Endothelial cell of umbilical vein (primary cell): ENCODE measurements at regions not wholly inside any gene's neighbourhood (a gene's known extent, or its start where the extent isn't known, plus 50 kb on each side); places are given as distances from the start of the nearest gene placed in this dataset.

Experiments
- BruUV-seq: library from RNA; stranded (reverse); fragments of 400-500 nt; replicated peaks from 2 replicates; lab custom pipeline; 2021; lab: Mats Ljungman, UMichigan
- CTCF ChIA-PET: fragments of 300-600, 350-600 bp; sonication (Branson Sonifier 250); formaldehyde crosslinking; loops from one replicate; lab custom pipeline; 2021; ENCODE audit warnings: antibody characterized with exemption, inconsistent platforms; lab: Charles Lee
- POLR2A ChIA-PET: fragments of 300-600, 350-600 bp; sonication (Branson Sonifier 250); formaldehyde crosslinking; loops from one replicate; lab custom pipeline; 2021; ENCODE audit warnings: antibody characterized with exemption, inconsistent platforms; lab: Charles Lee
- DNase-seq: peaks from one replicate; pipeline ENCODE4 v3.0.0-alpha.2; 2011; ENCODE audit warnings: low read depth, low spot score
- FAIRE-seq: peaks from 2 replicates; lab custom pipeline; 2011; peaks lifted over from hg19 to GRCh38; lab: Jason Lieb, UNC
- H2AFZ ChIP-seq: 2 replicates; pipeline ENCODE4 v1.6.0; 2012; ENCODE audit warnings: low read depth, low read length, control low read depth, inconsistent platforms
- H3K27ac ChIP-seq: 2 replicates; pipeline ENCODE4 v1.5.1; 2011; ENCODE audit warnings: low read depth, mild to moderate bottlenecking, control low read depth, low read length, moderate library complexity; ENCODE audit not compliant: insufficient read depth
- H3K27me3 ChIP-seq, 2 experiments: 2 replicates each; pipeline versions ENCODE4 v1.6.0 to v1.6.1; 2011; ENCODE audit warnings: low read length in 2 of 2, mixed read lengths in 1 of 2; ENCODE audit not compliant: control insufficient read depth in 2 of 2, insufficient read depth in 2 of 2
- H3K36me3 ChIP-seq, 2 experiments: 2 replicates in 1 of 2; 3 replicates in 1 of 2; pipeline ENCODE4 v1.5.1; 2011; ENCODE audit warnings: low read length in 2 of 2, mild to moderate bottlenecking in 1 of 2, moderate library complexity in 1 of 2; ENCODE audit not compliant: control insufficient read depth in 2 of 2, insufficient read depth in 2 of 2; ENCODE audit errors: extremely low read depth in 1 of 2
- H3K4me1 ChIP-seq: 3 replicates; pipeline ENCODE4 v1.5.1; 2011; ENCODE audit warnings: mild to moderate bottlenecking, low read length; ENCODE audit not compliant: control insufficient read depth, insufficient read depth; ENCODE audit errors: extremely low read depth
- H3K4me2 ChIP-seq: 2 replicates; pipeline ENCODE4 v1.6.1; 2011; ENCODE audit warnings: low read length, control low read depth, mixed read lengths; ENCODE audit not compliant: insufficient read depth
- H3K4me3 ChIP-seq, 3 experiments: fragments of 200-600 bp in 1 of 3; sonication (generic), shearing (Covaris generic) in 1 of 3; replicated peaks in 1 of 3; 2 replicates each; pipeline ENCODE4 v1.5.1; 2011 to 2016; ENCODE audit warnings: control low read depth in 3 of 3, low read length in 3 of 3, mild to moderate bottlenecking in 2 of 3, inconsistent platforms in 1 of 3, low read depth in 1 of 3, moderate library complexity in 1 of 3; ENCODE audit not compliant: insufficient read depth in 1 of 3
- H3K79me2 ChIP-seq: 2 replicates; pipeline ENCODE4 v1.6.0; 2012; ENCODE audit warnings: low read length, inconsistent platforms; ENCODE audit not compliant: control insufficient read depth, insufficient read depth
- H3K9ac ChIP-seq: replicated peaks from 2 replicates; pipeline ENCODE3; 2011; ENCODE audit warnings: low read length, control low read depth; ENCODE audit not compliant: insufficient read depth; ENCODE audit errors: extremely low read depth
- H3K9me1 ChIP-seq: replicated peaks from 3 replicates; pipeline ENCODE4 v1.6.0; 2011; ENCODE audit warnings: mild to moderate bottlenecking, low read length; ENCODE audit not compliant: control insufficient read depth, insufficient read depth; ENCODE audit errors: extremely low read depth
- H3K9me3 ChIP-seq: replicated peaks from 2 replicates; pipeline ENCODE4 v1.5.1; 2012; ENCODE audit warnings: low read length, inconsistent platforms; ENCODE audit not compliant: control insufficient read depth, insufficient read depth
- H4K20me1 ChIP-seq: replicated peaks from 2 replicates; pipeline ENCODE3; 2011; ENCODE audit warnings: mild to moderate bottlenecking, low read length; ENCODE audit not compliant: control insufficient read depth, insufficient read depth; ENCODE audit errors: extremely low read depth
- CTCF ChIP-seq, 2 donors: IDR thresholded peaks; 1 replicate in 1 of 2; 2 replicates in 1 of 2; pipeline ENCODE4 v1.5.1; 2011; ENCODE audit warnings: low read length in 2 of 2, mild to moderate bottlenecking in 2 of 2, moderate library complexity in 2 of 2, control low read depth in 1 of 2, inconsistent platforms in 1 of 2, low read depth in 1 of 2; ENCODE audit not compliant: insufficient read depth in 1 of 2; ENCODE audit errors: extremely low read depth in 1 of 2
- EZH2 ChIP-seq: IDR thresholded peaks from 2 replicates; pipeline ENCODE4 v1.6.1; 2012; ENCODE audit warnings: borderline replicate concordance, low read depth, mild to moderate bottlenecking, moderate library complexity, low read length, inconsistent platforms; ENCODE audit not compliant: severe bottlenecking
- FOS ChIP-seq: IDR thresholded peaks from 2 replicates; pipeline ENCODE4 v1.6.1; 2011; ENCODE audit warnings: mild to moderate bottlenecking, low read length, moderate library complexity, borderline replicate concordance; ENCODE audit not compliant: insufficient read depth
- GATA2 ChIP-seq: IDR thresholded peaks from 2 replicates; pipeline ENCODE4 v1.7.0; 2011; ENCODE audit warnings: low read depth, mild to moderate bottlenecking, moderate library complexity, mixed read lengths, low read length; ENCODE audit not compliant: insufficient read length, insufficient read depth
- JUN ChIP-seq: IDR thresholded peaks from 2 replicates; pipeline ENCODE4 v1.6.1; 2011; ENCODE audit warnings: borderline replicate concordance, low read depth; ENCODE audit not compliant: insufficient read length, insufficient read depth
- MAX ChIP-seq: IDR thresholded peaks from 2 replicates; pipeline ENCODE4 v1.6.1; 2011; ENCODE audit not compliant: insufficient read depth, insufficient read length
- MYC ChIP-seq: IDR thresholded peaks from one replicate; pipeline ENCODE4 v1.6.1; 2011; ENCODE audit warnings: mild to moderate bottlenecking, low read depth, low read length
- POLR2A ChIP-seq: IDR thresholded peaks from 2 replicates; pipeline ENCODE4 v1.6.1; 2012; ENCODE audit warnings: low read depth, mild to moderate bottlenecking, control low read depth, low read length
- POLR2AphosphoS5 ChIP-seq: IDR thresholded peaks from 2 replicates; pipeline ENCODE4 v1.6.1; 2012; ENCODE audit warnings: low read depth, mild to moderate bottlenecking, control low read depth, low read length, moderate library complexity; ENCODE audit not compliant: insufficient read depth
- dilution Hi-C: fragments of 300-500 bp; cut with MboI; formaldehyde crosslinking; loops from one replicate; pipeline ENCODE4 v1.15.0; 2019; ENCODE audit warnings: low sequenced_read_pairs; ENCODE audit not compliant: extremely low pct_ligation_motif_present
- intact Hi-C: fragments of 100-400 bp; cut with micrococcal nuclease; formaldehyde crosslinking; loops from one replicate; pipeline ENCODE4 v1.10.0; 2022

- ChIA-PET POLR2A (no interaction called here), CTCF (interaction anchor here (0.5 kb wide), 1 partner anchor 14 kb away, joined by 3 read pairs; no protein-coding TSS in a partner anchor)
- Histone ChIP-seq H3K27ac (no peak overlapping the region), H3K4me1 (no peaks in the 10 kb centered on the region), H3K36me3 (no peaks in the 10 kb centered on the region), H3K79me2 (no peaks in the 10 kb centered on the region), H2AFZ (no peak overlapping the region), H3K9me3 (no peaks in the 10 kb centered on the region), H3K27me3 (no peaks in the 10 kb centered on the region), H3K4me2 (no peak overlapping the region), H3K9ac (no peak overlapping the region), H3K4me3 (no peak overlapping the region), H4K20me1 (no peaks in the 10 kb centered on the region), H3K9me1 (no peaks in the 10 kb centered on the region)
- FAIRE-seq (no peak), DNase-seq (no peak)
- BruUV-seq: no TSS peak
- intact Hi-C loops (no loop called here), dilution Hi-C loops (no loop called here)
- TF ChIP-seq POLR2A (no peak), CTCF (IDR thresholded peaks at IDR 0.05; ENCODE audit: extremely low read depth in 1 of 2, insufficient read depth in 1 of 2, low read depth in 1 of 2, low read length in 2 of 2) (no peak), POLR2AphosphoS5 (no peak), MYC (no peak), GATA2 (no peak), MAX (no peak), EZH2 (no peak), JUN (no peak), FOS (no peak)
Measured at GRCh38 chr6:99022039-99022609, 74.4 kb upstream of the FBXL4 start.
